ENCODE measurements at regions not wholly inside any gene's neighbourhood (a gene's known extent, or its start where the extent isn't known, plus 50 kb on each side); places are given as distances from the start of the nearest gene placed in this dataset.
"Not testable (repeated sequence)": the region's sequence is repeated elsewhere in the genome, so short reads cannot be mapped to it uniquely, and the experiment has no call there.

DNA sequence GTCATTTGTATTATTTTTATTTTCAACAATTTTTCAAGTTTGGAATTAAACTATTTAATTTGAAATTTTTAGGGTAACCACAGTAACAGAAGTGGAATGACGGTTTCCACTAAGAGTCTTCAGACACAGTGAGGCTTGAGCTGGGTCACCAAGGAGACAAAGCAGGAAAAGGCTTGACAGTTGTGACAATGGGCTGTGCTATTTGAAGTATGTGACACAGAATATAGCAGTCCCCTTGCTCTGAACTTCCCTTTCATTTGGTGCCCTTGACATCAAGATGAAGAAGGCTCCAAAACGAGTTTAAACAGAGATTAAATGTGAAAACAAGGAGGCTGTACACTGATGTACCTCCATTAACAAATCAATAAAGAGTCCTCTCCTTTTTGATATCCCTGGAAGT lies 265.4 kb upstream of the DLGAP1 start:
- H3K4me1 Mint-ChIP-seq (ENCODE audit: low read depth): no peaks in the 10 kb centered on the region
- no peaks in the 10 kb centered on the region for H3K36me3 Mint-ChIP-seq (ENCODE audit: low read depth)
- no peak for DNase-seq (ENCODE audit: low spot score)
- H3K27ac Mint-ChIP-seq: no peak overlapping the region
- intact Hi-C loops (cut with micrococcal nuclease): no loop called here
- H3K27me3 Mint-ChIP-seq (ENCODE audit: low read depth): no peaks in the 10 kb centered on the region
- H3K4me3 Mint-ChIP-seq (ENCODE audit: low read depth): no peak overlapping the region
- peaks cover 22% of the 10 kb centered on the region for H3K9me3 Mint-ChIP-seq

DNA sequence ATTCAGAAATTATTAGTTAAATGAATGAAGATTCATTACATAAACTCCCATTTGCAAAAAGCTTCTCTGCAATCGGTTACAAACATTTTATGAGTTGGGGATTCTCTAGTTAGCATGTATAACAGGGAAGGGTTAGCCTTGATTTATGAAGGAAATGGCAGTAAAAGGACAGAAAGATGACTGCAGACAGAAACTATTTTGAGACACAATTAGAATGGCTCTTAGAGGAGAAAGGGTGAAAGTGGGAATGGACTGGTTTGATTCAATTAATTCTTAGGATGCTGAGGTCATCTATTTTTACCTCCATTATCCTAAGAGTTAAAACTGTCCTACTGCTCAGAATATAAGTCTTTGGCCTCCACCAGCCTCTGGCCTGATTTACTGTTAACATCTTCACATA lies 250.8 kb upstream of the DLGAP1 start:
- Mint-ChIP-seq H3K4me3 (ENCODE audit: low read depth) (no peak overlapping the region), H3K4me1 (ENCODE audit: low read depth) (no peaks in the 10 kb centered on the region), H3K27ac (no peak overlapping the region), H3K27me3 (ENCODE audit: low read depth) (no peaks in the 10 kb centered on the region), H3K9me3 (peaks cover 15% of the 10 kb centered on the region), H3K36me3 (ENCODE audit: low read depth) (no peaks in the 10 kb centered on the region)
- intact Hi-C loops (cut with micrococcal nuclease): no loop called here
- no peak for DNase-seq (ENCODE audit: low spot score)

DNA sequence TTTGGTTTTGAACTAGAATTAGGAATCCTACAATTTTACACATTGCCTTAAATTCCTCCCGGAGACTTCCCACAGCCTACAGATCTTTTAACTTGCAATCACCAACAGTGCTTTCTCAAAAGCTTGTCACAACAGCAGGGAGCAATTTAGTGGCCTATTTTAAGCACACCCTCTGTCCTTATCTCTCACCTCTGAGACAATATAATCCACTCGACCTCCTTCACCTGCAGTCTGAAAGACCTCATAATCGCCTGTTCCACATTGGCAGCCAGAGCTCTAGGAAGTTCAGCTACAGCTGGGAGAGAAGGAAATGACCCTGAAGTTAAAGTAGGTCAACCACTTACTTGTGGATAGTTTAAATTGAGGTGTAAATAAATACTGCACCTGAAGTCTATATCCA lies 249.7 kb upstream of the DLGAP1 start:
- no peaks in the 10 kb centered on the region for H3K36me3 Mint-ChIP-seq (ENCODE audit: low read depth)

DNA sequence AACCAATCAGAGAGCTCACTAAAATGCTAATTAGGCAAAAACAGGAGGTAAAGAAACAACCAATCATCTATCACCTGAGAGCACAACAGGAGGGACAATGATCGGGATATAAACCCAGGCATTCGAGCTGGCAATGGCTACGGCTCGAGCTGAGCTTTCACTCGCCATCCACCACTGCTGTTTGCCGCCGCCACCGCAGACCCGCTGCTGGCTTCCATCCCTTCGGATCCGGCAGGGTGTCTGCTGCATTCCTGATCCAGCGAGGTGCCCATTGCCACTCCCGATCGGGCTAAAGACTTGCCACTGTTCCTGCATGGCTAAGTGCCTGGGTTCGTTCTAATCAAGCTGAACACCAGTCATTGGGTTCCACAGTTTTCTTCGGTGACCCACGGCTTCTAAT lies 236.7 kb upstream of the DLGAP1 start:
- Mint-ChIP-seq H3K27me3 (ENCODE audit: low read depth) (no peaks in the 10 kb centered on the region), H3K36me3 (ENCODE audit: low read depth) (no peaks in the 10 kb centered on the region), H3K27ac (no peak overlapping the region), H3K4me1 (ENCODE audit: low read depth) (no peaks in the 10 kb centered on the region), H3K9me3 (peaks cover 68% of the 10 kb centered on the region), H3K4me3 (ENCODE audit: low read depth) (no peak overlapping the region)
- intact Hi-C loops (cut with micrococcal nuclease): no loop called here
- no peak for DNase-seq (ENCODE audit: low spot score)

More for the DNA sequence above, 249.7 kb upstream of the DLGAP1 start:
- Mint-ChIP-seq H3K9me3 (peaks cover 18% of the 10 kb centered on the region), H3K4me3 (ENCODE audit: low read depth) (no peak overlapping the region), H3K27ac (no peak overlapping the region), H3K4me1 (ENCODE audit: low read depth) (no peaks in the 10 kb centered on the region), H3K27me3 (ENCODE audit: low read depth) (no peaks in the 10 kb centered on the region)
- intact Hi-C loops (cut with micrococcal nuclease): no loop called here
- DNase-seq (ENCODE audit: low spot score): no peak

DNA sequence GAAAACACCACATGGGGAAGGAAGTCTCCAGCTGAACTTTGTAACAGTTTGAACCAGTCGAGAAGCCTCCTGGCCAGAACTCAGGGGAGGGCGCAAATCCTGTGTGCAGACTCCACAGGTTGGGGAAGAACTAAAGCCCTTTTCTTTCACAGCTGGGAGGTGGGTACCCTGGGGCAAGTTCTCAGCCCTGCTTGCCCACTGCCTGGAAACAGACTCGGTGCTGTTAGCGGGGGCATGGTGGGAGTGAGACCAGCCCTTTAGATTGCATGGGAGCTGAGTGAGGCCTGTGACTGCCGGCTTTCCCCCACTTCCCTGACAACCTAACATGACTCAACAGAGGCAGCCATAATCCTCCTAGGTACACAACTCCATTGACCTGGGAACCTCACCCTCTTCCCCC lies 223.6 kb upstream of the DLGAP1 start:
- H3K9me3 Mint-ChIP-seq: peaks cover 59% of the 10 kb centered on the region
- intact Hi-C loops (cut with micrococcal nuclease); H3K4me1 Mint-ChIP-seq (ENCODE audit: low read depth); H3K27ac Mint-ChIP-seq; H3K27me3 Mint-ChIP-seq (ENCODE audit: low read depth); DNase-seq (ENCODE audit: low spot score); H3K36me3 Mint-ChIP-seq (ENCODE audit: low read depth); H3K4me3 Mint-ChIP-seq (ENCODE audit: low read depth): not testable (repeated sequence)

DNA sequence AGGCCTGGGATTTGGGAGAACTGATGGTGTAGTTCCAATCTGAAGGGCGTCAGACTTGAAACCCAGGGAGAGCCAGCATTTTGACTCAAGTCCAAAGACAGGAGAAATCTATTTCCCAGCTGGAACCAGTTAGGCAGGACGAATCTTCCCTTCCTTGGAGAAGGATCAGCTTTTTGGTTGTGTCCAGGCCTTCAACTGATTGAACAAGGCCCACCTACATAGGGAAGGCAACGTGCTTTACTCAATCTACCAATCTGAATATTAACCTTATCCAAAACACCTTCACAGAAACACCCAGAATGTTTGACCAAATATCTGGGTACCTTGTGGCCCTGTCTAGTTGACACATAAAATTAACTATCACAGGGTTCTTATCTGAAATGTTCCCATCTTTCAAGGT lies 221.9 kb upstream of the DLGAP1 start:
- Mint-ChIP-seq H3K27me3 (ENCODE audit: low read depth) (no peaks in the 10 kb centered on the region), H3K36me3 (ENCODE audit: low read depth) (no peaks in the 10 kb centered on the region), H3K9me3 (peaks cover 58% of the 10 kb centered on the region), H3K4me3 (ENCODE audit: low read depth) (no peak overlapping the region), H3K4me1 (ENCODE audit: low read depth) (no peaks in the 10 kb centered on the region), H3K27ac (no peak overlapping the region)
- DNase-seq (ENCODE audit: low spot score): no peak
- intact Hi-C loops (cut with micrococcal nuclease): no loop called here

DNA sequence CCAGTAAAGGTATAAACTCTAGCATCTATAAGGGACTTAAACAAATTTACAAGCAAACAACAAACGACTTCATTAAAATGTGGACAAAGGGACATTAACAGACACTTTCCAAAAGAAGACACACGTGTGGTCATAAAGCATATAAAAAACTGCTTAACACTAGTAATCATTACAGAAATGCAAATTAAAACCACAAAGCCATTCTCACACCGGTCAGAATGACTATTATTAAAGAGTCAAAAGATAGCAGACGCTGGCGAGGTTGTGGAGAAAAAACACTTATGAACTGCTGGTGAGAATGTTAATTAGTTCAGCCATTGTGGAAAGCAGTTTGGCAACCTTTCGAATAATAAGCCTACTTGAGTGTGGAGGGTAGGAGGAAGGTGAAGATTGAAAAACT lies 217.1 kb upstream of the DLGAP1 start:
- intact Hi-C loops (cut with micrococcal nuclease): no loop called here
- no peaks in the 10 kb centered on the region for H3K36me3 Mint-ChIP-seq (ENCODE audit: low read depth)
- no peaks in the 10 kb centered on the region for H3K27me3 Mint-ChIP-seq (ENCODE audit: low read depth)
- no peak overlapping the region for H3K4me3 Mint-ChIP-seq (ENCODE audit: low read depth)
- no peaks in the 10 kb centered on the region for H3K4me1 Mint-ChIP-seq (ENCODE audit: low read depth)
- DNase-seq (ENCODE audit: low spot score): no peak
- no peak overlapping the region for H3K27ac Mint-ChIP-seq
- peaks cover 49% of the 10 kb centered on the region for H3K9me3 Mint-ChIP-seq

DNA sequence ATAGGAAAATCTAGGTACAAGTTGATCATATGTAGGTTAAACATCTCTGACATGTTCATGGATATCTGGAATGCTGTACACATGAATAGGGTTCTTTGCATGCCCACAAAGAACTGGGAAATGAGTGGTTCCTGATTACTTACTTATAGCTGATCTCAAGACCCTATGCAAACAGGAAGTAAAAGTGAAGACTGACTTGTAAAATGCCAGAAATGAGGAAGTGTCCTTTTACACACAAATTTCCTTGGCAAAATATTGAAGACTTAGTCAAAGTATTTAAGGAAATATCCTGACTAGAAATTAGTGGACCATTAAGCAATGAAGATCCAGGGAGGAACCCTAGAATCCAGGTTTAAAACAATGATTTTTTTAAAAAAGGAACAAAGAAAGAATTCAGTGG lies 203.7 kb upstream of the DLGAP1 start:
- no peaks in the 10 kb centered on the region for H3K4me1 Mint-ChIP-seq (ENCODE audit: low read depth)
- peaks cover 31% of the 10 kb centered on the region for H3K9me3 Mint-ChIP-seq
- no peak overlapping the region for H3K4me3 Mint-ChIP-seq (ENCODE audit: low read depth)
- intact Hi-C loops (cut with micrococcal nuclease): no loop called here
- no peak for DNase-seq (ENCODE audit: low spot score)
- H3K36me3 Mint-ChIP-seq (ENCODE audit: low read depth): no peaks in the 10 kb centered on the region
- H3K27me3 Mint-ChIP-seq (ENCODE audit: low read depth): no peaks in the 10 kb centered on the region
- H3K27ac Mint-ChIP-seq: no peak overlapping the region

DNA sequence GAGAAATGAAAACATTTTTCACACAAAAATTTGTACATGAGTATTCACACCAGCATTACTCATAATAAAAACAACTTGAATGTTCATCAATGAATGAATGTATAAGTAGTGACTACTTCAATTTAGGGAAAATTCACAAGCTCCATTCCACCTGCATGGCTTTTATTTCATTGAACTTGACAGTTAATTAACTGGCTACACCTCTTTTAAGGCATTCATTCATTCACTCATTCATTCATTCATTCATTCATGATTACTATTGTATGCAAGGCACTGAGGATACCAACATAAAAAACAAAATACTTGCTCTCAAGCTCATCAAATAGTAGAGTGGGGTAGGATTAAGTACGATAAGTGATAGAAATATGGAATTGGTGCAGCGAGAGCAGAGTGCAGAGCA lies 198.3 kb upstream of the DLGAP1 start:
- Mint-ChIP-seq H3K9me3 (peaks cover 19% of the 10 kb centered on the region), H3K4me1 (ENCODE audit: low read depth) (no peaks in the 10 kb centered on the region), H3K27me3 (ENCODE audit: low read depth) (no peaks in the 10 kb centered on the region), H3K4me3 (ENCODE audit: low read depth) (no peak overlapping the region), H3K27ac (no peak overlapping the region), H3K36me3 (ENCODE audit: low read depth) (no peaks in the 10 kb centered on the region)
- DNase-seq (ENCODE audit: low spot score): no peak
- intact Hi-C loops (cut with micrococcal nuclease): no loop called here

DNA sequence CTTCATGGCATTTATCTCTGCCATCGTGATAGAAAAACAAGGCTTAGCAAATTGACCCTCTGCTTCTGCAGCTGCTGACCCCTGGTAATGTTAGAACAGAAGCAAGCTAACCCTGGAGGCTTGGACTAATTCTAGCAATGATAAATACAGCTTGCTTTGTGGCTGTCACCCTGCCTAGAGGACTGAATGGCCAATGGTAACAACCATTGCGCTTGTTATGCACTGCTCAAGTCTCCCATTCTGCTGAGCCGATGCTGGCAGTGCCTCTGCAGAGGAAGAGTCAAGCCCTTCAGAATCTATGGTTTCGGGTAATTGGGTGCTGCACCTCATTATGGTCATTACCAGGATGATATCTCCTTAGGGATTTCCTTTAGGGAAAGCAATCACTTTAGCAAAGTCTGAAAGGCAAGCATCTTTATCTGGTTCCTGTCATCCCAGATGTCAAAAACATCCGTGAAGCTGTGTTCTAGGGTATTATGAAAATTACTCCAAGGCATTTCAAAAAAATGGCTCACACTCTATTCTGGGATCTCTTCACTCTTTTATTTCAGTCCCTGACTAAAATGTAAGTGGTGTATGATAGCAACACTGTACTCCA lies 186.8 kb upstream of the DLGAP1 start:
- no peaks in the 10 kb centered on the region for H3K27me3 Mint-ChIP-seq (ENCODE audit: low read depth)
- no peaks in the 10 kb centered on the region for H3K4me1 Mint-ChIP-seq (ENCODE audit: low read depth)
- no peaks in the 10 kb centered on the region for H3K36me3 Mint-ChIP-seq (ENCODE audit: low read depth)
- no peak overlapping the region for H3K27ac Mint-ChIP-seq
- intact Hi-C loops (cut with micrococcal nuclease): no loop called here
- H3K9me3 Mint-ChIP-seq: peaks cover 37% of the 10 kb centered on the region
- no peak for DNase-seq (ENCODE audit: low spot score)
- no peak overlapping the region for H3K4me3 Mint-ChIP-seq (ENCODE audit: low read depth)

DNA sequence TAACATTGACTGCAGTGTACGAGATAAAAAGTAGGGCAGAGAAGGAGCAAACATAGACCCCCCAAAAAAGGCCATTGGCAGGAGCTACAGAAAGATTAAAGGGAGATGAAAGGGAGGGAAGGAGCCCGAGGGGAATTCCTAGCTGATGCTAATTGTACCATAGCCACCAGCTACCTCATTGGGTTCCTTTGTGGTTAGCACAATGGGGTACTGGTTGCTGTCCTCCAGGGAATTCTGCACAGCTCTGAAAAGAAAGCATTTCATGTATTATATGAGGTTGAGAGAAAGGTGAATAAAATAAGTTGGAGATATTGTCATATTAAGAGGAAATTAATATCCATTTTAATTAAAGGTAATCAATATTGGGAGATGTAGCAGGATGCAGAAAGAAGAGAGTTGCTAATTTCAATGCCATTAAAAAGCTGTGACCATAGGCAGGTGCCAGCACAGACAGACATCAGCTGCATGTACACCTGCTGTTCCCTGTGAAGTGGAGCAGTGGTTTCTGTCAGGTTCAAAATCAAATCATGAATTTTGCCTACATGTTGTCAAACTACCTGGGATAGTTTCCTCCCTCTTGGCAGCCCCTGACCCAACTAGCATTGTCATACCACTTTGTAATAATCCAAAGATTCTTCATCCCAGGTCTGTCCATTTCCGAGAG lies 185.4 kb upstream of the DLGAP1 start:
- H3K27ac Mint-ChIP-seq: no peak overlapping the region
- no peaks in the 10 kb centered on the region for H3K36me3 Mint-ChIP-seq (ENCODE audit: low read depth)
- no peak overlapping the region for H3K4me3 Mint-ChIP-seq (ENCODE audit: low read depth)
- intact Hi-C loops (cut with micrococcal nuclease): no loop called here
- peaks cover 40% of the 10 kb centered on the region for H3K9me3 Mint-ChIP-seq
- H3K4me1 Mint-ChIP-seq (ENCODE audit: low read depth): no peaks in the 10 kb centered on the region
- H3K27me3 Mint-ChIP-seq (ENCODE audit: low read depth): no peaks in the 10 kb centered on the region
- no peak for DNase-seq (ENCODE audit: low spot score)

DNA sequence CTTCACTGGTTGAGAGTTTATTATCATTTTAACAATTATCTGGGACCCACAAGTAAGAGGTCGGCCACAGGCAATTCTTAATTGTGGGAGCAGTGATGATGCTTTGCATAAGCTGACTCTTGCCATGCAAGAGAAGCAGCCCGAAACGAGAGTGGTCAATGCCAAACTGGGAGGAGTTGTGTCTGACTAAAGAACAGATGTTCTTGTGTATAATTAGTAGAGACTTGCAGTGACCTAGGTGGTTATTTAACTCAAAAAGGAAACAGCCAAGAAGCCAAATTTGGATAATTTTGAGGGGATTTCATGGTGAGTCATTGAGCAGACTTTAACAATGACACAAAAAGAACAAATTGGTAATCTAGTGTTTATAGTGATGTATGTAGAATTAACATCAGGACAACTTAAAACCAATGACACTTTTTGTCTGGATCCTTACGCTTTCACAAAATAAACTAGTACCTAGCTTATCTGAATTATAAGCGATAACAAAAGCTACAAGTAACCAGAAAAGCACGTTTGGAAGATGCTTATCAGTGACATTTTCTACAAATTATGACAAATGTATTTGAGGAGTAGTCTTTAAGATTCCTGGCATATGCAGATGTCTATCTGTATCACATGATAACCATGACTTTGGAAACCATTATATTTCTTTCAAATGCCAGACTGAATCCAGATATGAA lies 184.7 kb upstream of the DLGAP1 start:
- Mint-ChIP-seq H3K9me3 (peaks cover 44% of the 10 kb centered on the region), H3K27me3 (ENCODE audit: low read depth) (no peaks in the 10 kb centered on the region), H3K4me1 (ENCODE audit: low read depth) (no peaks in the 10 kb centered on the region), H3K36me3 (ENCODE audit: low read depth) (no peaks in the 10 kb centered on the region), H3K27ac (no peak overlapping the region), H3K4me3 (ENCODE audit: low read depth) (no peak overlapping the region)
- DNase-seq (ENCODE audit: low spot score): no peak
- intact Hi-C loops (cut with micrococcal nuclease): no loop called here

DNA sequence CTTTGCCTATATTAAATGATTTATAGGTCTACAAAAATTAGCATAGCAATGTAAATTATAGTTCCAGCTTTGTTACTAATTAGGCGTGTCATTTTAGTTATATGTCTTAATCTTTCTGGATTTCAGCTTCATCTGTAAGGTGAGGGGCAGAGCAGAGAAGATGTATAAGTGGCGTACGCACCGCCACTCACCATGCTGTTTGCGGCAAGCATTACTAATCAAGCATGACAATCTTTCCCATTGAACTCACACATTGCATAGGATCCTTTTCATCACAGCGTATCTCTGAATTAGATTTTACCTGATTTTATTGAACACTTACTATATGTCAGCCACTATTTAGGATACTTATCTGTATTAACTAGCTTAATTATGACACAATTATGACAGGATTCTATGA lies 183.6 kb upstream of the DLGAP1 start:
- no peak overlapping the region for H3K4me3 Mint-ChIP-seq (ENCODE audit: low read depth)
- no peak overlapping the region for H3K27ac Mint-ChIP-seq
- intact Hi-C loops (cut with micrococcal nuclease): no loop called here

More for the DNA sequence above, 183.6 kb upstream of the DLGAP1 start:
- Mint-ChIP-seq H3K4me1 (ENCODE audit: low read depth) (no peaks in the 10 kb centered on the region), H3K27me3 (ENCODE audit: low read depth) (no peaks in the 10 kb centered on the region), H3K9me3 (peaks cover 38% of the 10 kb centered on the region), H3K36me3 (ENCODE audit: low read depth) (no peaks in the 10 kb centered on the region)
- no peak for DNase-seq (ENCODE audit: low spot score)
